ENCODE measurements at regions not wholly inside any gene's neighbourhood (a gene's known extent, or its start where the extent isn't known, plus 50 kb on each side); places are given as distances from the start of the nearest gene placed in this dataset.

- TF ChIP-seq BCLAF1 (IDR thresholded peaks at IDR 0.05; ENCODE audit: borderline replicate concordance in 1 of 2, control insufficient read depth in 1 of 2, low read depth in 2 of 2, low read length in 1 of 2) (no peak), ATF4 (CRISPR knock-in tag; IDR thresholded peaks at IDR 0.05) (peak; percentile 50; the same call in 1 of the 2 replicates), HMG20B (CRISPR knock-in tag; IDR thresholded peaks at IDR 0.05) (no peak), DEAF1 (CRISPR knock-in tag; IDR thresholded peaks at IDR 0.05) (no peak), RBFOX2 (IDR thresholded peaks at IDR 0.05; ENCODE audit: low read depth, low read length) (no peak), CAMTA2 (CRISPR knock-in tag; conservative IDR thresholded peaks at IDR 0.05) (no peak), TRIM24 (IDR thresholded peaks at IDR 0.05) (peak in 1 of 2 experiments; percentile 48; a peak in 1 of 4 replicates), MCM7 (IDR thresholded peaks at IDR 0.05) (no peak), ZBTB11 (CRISPR knock-in tag; IDR thresholded peaks at IDR 0.05) (peak in 1 of 3 experiments; percentile 37; a peak in 1 of 6 replicates), NONO (IDR thresholded peaks at IDR 0.05; ENCODE audit: low read depth in 2 of 2, low read length in 1 of 2) (no peak), GTF2E2 (tag; IDR thresholded peaks at IDR 0.05) (peak; percentile 79; the same call in 1 of the 2 replicates), ZC3H4 (CRISPR knock-in tag; IDR thresholded peaks at IDR 0.05; ENCODE audit: borderline replicate concordance) (no peak), HMGN3 (IDR thresholded peaks at IDR 0.05; ENCODE audit: borderline replicate concordance, extremely low read depth, insufficient read length, low read depth, low read length) (no peak), EP300 (IDR thresholded peaks at IDR 0.05; ENCODE audit: low read length) (0 out of 2 replicates have a peak, but pooled peaks have one; percentile 11)
Observed at GRCh38 chrX:65601530-65602220, 65.8 kb upstream of the MSN start (continued).
